ENCODE measurements at regions not wholly inside any gene's neighbourhood (a gene's known extent, or its start where the extent isn't known, plus 50 kb on each side); places are given as distances from the start of the nearest gene placed in this dataset.
"Not testable (repeated sequence)": the region's sequence is repeated elsewhere in the genome, so short reads cannot be mapped to it uniquely, and the experiment has no call there.

DNA sequence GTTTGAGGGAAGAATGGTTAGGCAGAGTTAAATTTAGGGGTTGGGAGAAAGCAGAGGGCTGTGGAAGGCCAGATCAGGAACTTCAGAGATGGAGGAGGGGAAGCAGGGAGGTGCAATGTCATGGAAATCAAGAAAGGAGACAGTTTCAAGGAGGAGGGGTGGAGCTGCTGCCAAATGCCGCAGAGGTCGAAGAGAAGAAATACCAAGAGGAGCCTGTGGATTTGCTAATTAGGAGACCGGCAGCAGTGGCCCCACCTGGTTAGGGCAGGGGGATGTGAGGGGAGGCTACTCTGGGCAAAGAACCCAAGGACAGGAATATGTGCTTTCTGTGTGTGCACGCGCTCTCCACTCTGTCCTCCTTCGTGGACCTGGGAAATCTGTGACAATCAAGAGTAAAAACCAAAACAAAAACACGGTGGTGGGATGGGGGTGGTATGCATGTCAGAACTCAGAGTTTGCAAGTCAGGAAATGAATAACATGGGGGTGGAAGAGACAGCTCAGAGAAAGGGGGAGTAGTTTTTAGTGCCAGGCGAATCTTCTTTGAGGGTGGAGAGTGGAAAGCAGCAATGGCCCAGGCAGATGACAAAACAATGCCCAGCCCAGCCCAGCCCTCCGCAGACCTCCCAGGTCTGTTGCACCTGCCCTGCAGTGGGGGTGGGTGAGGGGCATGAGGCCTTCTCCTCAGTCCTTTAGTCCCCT lies 102.9 kb upstream of the PAX2 start:
- DNase-seq: no peak

DNA sequence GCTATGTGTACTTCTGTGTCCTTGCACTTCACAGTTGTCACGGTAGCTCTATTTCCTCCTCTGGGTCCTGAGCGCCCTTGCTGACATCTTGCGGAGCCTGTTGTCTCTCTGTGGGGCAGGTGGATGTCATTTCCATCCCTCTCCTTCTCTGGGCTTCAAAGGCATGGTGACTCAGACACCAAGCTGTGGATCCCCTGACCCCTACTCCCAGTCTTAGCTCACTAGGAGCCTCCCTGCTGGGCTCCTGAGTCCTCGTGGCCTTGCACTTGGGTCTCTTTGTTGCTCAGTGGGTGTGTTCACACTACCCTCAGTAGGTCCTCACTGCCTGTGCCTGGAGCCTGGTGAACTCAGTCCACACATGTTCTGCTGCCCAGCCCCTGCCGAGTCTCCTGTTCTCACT lies 100.3 kb upstream of the PAX2 start:
- no peak for DNase-seq

DNA sequence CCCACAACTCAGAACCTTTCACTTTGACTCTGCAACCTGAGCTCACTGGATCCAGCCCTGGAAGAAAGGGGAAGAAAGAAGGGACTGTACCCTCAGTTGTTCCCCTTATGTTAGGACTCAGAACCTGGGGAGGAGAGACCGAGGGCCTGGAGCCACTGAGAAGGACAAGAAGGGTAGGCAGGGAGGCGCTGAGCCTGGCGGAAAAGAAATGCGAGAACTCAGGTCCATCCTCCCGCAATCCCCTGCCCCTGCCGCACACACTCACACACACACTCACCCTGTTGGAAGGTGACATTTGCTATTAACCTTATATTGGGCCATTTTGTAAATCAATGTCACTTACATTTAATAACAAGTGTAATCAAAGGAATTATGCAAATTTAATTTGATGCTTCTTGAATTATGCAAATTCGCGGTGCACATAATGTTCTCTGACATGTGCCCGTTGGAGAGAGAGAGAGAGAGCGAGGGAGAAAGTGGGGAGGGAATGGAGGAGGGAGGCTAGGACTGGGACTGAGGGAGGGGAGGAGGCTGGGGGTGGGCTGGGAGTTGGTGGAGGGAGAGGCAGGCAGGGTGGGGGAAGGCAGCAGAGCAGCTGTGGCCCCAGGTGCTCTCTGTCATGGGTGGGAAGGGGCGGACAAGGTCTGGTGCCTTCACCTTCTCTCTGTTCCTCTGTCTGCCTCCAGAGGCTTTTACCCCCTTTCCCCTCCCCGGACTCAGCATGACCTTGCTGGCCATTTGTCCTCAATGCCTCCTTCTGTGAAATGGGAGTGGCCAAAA lies 99.6 kb upstream of the PAX2 start:
- DNase-seq: no peak

DNA sequence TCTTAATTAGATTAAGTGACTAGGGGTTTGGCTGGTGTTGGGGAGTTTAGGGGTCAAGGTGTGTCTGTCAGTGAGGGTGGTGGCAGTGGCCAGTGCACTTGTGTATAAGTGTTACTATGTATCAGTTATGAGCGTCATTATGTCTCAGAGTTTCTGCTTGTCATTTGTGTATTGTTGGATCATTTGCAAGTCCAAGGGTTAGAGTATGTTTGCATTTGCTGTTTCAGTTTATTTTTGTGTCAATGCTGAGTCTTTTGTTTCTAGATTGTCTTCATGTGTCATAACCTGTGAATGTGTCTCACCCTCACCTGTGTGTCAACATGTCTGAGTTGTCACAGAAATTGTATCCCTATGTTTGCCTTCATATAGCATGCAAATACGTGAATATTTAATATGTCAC lies 97.5 kb upstream of the PAX2 start:
- DNase-seq: no peak

DNA sequence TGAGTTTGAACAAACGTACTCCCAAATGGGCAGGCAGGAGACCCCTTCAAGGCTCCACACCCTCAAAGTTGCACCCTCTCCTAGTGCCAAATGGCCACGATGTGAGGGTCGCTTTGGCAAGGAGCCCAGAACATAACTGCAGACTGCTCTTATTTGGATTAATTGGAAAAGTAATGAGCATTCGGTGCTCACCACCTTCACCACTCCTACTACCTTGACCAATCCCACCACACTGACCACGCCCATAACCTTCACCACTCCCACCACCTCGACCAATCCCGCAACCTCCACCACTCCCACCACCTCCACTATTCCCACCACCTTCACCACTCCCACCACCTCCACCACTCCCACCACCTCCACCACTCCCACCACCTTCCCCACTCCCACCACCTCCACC lies 94.7 kb upstream of the PAX2 start:
- no peak for DNase-seq

DNA sequence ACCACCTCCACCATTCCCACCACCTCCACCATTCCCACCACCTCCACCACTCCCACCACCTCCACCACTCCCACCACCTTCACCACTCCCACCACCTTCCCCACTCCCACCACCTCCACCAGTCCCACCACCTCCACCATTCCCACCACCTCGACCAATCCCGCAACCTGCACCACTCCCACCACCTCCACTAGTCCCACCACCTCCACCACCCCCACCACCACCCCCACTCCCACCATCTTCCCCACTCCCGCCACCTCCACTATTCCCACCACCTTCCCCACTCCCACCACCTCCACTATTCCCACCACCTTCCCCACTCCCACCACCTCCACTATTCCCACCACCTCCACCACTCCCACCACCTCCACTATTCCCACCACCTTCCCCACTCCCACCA lies 94.3 kb upstream of the PAX2 start:
- not testable (repeated sequence) for DNase-seq

DNA sequence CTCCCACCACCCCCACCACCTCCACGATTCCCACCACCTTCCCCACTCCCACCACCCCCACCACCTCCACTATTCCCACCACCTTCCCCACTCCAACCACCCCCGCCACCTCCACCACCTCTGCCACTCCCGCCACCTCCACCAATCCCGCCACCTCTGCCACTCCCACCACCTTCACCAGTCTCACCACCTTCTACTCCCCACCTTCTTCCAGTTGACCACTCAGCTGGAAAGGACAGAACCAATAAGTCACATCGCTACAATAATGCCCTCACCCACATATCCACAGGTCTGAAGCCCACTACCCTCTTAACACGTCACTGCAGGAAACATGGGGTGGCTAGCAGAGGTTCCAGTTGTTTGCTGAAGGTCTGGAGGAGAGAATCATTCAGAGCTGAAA lies 93.5 kb upstream of the PAX2 start:
- no peak for DNase-seq

DNA sequence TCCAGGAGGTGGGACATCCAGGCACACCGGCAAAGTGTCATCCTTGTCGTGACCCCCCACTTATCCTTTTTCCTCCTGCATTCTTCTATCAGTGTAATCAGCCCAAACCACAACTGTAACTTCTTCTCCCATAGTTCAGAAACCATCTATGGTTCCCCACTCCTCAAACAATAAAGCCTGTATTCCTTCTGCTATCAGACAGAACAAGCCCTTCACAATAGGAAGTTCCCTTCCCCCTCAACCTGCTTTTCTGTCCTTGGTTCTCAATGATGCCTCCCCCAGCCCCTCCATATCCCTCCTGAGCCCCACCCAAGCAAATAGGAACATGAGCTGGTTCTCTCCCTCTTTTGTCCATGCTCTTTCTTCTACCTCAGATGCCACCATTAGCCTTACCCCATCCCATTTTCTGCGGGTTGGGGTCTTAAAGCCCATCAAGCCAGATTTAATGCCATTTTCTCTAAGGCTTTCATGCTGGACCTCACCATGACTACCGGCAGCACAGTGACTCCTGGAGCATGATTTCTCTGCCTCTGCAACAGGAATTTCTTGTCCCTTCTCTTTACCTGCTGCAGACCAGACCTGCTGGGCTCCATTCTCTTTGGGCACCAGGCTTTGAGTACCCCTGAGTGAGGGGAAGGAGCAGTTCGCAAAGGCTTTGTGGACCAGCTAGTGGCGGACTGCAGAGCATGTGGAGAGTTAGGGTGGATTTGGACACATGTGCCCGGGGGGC lies 92.8 kb upstream of the PAX2 start:
- no peak for DNase-seq

DNA sequence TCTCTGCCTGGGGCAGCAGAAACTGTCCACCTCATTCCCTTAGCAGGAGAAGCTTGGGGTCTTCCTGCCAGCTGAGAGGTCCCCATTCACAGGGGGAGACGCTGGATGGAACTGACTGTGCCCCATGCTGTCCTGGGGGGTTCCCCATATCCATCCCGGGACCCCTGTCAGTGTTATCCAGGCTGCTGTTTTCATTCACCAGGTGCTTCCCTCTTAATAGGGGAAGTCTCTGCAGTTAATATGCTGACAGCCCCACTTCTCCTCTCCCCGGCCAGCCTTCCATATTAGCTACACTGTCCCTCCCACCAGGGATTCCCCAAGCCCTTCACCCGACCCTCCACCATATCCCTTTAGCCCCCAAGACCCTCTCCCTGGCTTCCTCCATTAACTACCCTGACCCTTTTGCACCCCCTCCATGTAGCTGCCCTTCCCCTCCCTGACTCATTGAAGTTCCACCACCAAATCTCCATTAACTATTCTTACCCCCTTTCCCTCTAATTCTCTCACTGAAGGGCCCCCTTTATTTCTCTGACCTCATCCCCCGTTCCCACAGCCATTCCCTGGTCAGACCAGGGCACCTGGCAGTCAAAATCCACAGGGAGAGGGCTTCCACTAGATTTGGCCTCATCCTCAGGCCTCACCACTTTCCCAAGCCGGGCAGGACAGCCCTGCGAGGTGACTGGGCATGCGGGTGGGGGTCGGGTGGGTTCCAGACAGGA lies 92.0 kb upstream of the PAX2 start:
- no peak for DNase-seq

DNA sequence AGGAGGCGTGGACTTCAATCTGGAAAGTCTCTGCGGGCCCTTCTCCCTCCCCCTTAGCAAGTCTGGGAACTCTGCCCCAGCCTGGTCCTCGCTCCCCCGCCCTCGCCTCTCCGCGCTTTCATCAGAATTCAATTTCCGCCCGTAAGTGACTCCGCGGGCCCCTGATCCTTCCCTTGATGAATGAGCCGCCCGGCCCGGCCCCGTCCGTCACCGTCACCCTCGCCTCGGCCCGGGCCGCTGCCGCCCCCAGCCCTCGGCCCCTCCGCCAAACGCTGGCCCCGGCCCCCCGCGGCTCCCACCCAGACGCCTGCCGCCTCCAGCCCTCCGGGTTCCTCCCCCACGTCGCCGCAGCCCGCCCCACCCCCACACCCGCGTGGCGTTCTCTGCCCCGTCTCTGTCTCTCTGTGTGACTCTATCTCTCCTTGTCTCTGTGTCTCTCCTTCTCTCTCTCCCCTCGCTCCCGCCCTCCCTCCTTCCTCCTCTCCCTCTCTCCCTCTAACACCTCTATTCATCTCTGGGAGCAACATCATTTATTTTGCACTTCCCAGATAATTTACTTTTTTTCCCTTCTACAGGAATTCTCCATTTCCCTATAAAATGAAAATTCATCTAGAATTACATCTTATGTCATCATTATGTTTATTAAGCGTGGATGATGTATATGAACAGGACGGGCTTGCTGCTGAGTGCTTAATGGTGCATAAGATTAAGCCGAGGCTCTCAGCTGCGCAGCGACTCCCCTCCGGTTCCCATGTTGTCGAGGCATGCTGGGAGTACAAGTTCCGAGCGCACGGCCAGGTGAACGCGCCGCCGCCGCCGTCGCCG lies 91.2 kb upstream of the PAX2 start:
- DNase-seq: peak; percentile 22

DNA sequence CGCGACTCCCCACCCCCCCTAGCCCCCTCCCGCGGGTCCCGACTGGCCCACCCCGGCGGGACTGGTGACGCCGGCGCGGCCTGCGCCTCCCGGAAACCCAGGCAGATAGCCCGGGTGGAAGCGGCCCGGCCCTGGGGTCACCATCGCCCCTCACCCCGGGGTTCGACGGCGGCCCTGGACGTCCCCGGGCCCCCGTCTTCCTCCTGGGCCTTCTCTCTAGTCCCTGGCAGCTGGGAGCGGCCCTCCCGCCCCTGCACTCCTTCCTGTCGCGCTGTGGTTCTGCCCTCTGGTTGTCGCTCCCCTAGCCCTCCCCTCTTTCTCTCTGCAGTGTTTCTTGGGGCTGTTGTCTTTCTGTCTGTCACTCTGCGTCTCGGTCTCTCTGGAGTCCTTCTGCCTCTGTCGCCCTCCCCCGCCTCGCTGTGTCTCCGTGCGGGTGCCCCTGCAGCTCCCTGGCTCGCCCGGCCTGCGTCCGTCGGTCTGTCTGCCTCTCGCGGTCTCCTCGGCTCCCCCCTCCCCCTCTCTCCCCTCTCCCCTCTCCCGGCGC lies 90.5 kb upstream of the PAX2 start:
- no peak for DNase-seq

DNA sequence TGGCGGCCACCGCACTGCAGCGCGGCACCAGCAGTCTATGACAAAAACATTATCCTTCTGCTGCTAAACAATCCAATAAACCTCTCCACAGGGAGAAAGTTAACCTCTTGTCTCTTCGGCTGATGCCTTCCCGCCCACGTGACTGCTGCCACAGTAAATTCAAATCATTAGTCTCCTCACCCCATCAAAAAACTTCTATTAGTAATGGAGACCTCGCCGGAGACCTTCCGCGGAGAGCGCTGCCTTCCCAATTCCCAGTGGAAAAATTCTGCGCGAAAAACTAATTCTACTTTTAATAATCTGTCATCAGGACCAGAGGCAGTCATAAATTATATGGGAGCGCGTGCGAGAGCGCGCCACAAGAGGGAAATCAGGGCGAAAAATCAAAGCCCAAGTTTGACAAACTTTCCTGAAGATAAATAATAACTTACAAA lies 90.0 kb upstream of the PAX2 start:
- DNase-seq: no peak

DNA sequence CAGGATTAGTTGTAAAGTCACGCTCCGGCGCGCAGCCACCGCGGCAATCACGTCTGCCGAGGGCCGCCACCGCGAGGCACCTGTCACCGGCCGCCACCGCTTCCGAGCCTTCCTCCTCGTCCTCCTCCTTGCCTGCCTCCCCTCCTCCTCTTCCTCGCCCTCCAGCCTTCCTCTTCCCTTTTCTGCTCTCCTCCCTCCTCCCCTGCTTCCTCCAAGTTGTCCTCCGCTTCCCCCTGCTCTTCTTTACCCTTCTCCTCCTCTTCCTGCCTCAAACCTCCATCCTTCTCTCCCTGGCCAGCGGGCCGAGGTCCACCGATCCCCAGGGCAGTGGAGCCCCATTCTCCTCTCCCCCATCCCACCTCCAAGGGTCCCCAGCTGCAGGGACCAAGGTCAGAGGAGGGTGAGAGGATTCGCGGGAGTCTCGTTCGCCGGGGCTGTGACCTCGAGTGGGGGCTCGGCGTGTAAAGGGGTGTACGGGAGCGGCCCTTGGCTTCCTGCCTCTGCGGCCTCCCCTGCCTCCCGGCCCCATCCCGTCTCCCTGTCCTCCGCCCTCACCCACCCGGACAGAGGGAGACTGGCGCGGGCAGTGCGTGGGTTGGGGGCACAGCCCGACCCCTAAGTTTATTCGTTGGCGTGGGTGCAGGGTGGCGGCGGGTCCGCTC lies 89.5 kb upstream of the PAX2 start:
- DNase-seq: no peak

DNA sequence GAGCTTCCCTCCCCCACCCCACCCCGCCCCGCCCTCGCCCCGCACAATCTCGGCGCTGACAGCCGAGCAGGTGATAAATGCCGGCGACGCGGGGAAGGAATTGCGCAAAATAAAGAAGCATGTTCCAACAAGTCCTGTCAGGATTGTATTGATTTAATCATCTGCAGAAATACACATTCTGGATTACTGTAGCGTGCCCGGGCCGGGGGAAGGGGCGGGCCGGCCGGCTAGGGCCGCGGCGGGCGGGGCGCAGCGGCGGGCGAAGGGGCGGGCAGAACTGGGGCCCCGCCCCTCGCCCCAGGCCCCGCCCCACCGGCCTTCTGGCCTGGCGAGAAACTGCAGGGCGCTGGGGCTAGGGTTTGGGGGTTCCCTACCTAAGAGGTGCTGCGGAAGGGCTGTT lies 88.9 kb upstream of the PAX2 start:
- DNase-seq: peak; percentile 36

DNA sequence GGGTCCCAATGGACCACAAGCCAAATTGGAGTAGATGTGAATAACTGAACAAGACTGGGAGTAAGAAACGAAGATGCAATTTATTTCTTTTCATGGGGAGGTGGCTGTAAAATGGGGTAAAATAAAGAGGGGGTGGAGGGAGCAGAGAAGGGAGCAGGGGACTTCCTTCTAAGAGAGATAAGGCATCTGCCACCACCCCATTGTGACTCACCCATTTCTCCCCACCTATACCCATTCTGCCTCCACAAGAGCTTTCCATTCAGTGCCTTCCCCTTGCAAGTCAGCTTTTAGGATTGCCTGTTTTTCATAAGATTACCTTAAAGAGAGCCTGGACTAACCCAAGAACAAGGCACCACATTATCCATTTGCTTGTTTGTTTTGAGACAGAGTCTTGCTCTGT lies 87.1 kb upstream of the PAX2 start:
- DNase-seq: no peak

DNA sequence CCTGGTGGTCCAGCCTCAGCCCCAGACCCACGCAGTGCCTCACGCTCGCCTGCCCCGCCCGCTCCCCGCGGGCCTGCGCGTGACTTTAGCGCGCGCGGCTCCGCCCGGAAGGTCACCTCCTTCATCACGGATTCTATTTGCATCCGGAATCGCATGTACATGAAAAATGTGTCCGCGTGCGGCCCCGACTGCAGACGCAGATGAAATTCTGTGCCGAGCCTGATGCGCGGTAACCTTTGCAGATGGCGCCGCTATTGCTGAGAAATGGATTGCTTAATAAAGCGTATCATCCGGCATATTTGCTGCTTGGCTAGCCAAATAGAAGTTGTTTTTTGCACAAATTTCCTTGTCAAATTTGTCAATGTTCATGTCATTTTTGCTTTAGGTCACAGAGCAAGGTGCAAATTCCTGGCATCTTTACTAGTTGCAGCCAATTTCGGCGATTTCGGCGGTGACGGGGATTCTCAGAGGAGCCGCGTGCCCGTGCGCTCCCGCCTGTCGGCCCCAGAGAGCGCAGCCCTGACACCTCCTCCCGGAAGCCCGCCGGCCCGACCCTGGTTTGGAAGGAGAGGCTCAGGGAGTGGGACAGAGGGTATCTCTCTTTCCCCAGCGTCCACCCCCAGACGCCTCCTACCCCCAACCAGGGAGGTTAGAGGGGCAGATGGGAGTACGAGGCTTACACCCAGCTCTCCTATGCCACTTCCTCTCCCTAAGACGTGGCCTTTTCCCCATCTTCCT lies 85.9 kb upstream of the PAX2 start:
- DNase-seq: no peak

DNA sequence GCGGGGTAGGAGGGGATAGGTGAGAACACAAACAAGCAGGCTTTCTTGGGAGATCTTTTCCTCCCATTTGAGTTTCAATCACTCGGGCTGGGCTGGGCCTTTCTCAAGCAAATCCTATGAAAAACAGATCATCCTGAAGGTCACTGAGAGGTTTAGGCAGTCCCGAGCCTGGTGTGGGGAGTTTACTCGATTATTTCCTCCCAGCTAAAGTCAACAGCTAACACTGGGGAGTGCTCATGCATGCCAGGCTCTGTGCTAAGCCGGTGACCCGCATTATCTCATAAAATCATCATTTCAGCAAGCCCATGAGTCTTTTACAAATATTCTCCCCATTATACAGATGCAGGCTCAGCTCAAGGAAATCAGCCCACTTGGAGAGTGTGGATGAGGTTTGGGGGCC lies 85.0 kb upstream of the PAX2 start:
- no peak for DNase-seq

DNA sequence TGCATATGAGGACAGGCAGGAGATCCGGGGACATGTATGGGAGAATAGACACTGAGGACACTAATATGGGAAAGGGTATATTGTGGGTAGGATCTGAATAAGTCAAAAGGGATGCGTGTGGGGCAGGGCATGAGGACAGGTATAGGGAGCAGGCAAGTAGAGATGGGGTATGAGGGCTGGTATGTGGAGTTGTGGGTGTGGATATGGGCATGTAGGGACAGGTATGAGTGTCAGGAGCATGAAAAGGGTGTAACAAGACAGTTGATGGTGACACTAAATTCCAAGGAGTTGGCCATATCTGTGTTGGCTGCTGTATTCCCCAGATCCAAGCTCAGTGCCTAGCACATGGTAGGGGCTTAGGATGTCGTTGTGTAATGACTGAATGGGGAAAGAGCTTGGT lies 84.4 kb upstream of the PAX2 start:
- DNase-seq: no peak

DNA sequence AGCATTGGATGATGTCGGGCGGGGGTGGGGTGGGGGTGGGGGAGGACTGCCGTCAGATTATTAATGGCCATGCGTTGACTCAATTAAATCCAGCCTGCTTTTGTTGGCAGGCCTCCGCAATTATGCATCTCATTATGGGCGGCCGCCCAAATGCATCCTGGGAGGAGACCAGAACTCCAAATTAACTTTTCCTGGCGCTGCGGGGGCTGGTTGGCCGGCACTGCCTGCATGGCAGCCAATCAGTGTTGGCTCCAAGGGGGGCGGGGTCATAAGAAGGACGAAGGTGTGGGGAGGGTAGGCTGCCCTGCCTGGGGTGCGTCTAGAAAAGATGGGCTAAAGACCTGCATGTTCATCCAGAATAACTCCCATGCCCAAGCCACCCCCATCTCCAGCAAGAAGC lies 83.9 kb upstream of the PAX2 start:
- no peak for DNase-seq

DNA sequence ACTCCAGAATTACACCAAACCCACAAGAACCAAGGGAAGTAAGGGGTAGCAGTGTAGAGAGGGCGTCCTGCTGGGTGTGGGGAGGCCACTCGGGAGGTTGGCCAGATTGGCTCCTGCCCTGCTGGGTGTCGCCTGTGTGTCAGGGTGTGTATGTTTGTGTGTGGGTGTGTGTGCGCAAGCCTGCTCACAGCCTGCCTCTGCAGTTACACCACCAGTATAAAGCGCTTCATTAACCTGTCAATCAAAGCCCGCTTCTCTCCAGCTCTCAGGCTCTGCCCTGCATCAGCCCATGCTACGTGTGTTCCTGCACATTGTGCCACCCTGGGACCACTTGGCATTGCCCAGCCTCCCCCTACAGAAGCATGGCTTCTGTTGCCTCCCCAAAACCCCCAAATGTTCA lies 83.3 kb upstream of the PAX2 start:
- DNase-seq: no peak
